IMR-90 (cell line): ENCODE measurements at regions not wholly inside any gene's neighbourhood (a gene's known extent, or its start where the extent isn't known, plus 50 kb on each side); places are given as distances from the start of the nearest gene placed in this dataset.

ENCODE experiments used
- ATAC-seq: fragments of 200-7000 bp; cut with Tn5 transposase; 2 replicates; pipeline ENCODE4 v1.9.1; 2020; ENCODE audit warnings: low read depth, mild to moderate bottlenecking, moderate library complexity
- BruUV-seq: library from RNA; stranded (reverse); fragments of 400-500 nt; replicated peaks from 2 replicates; lab custom pipeline; 2021; lab: Mats Ljungman, UMichigan
- CTCF ChIA-PET: fragments of 300-600 bp; formaldehyde crosslinking; extraction: SDS; loops from one replicate; lab custom pipeline; 2021; ENCODE audit warnings: antibody characterized with exemption; lab: Yijun Ruan, JAX
- POLR2A ChIA-PET: fragments of 300-600 bp; sonication (Branson Sonifier 250); formaldehyde crosslinking; loops from one replicate; lab custom pipeline; 2022; ENCODE audit warnings: antibody characterized with exemption; ENCODE audit not compliant: unreplicated experiment; lab: Charles Lee
- DNase-seq: peaks from one replicate; pipeline ENCODE4 v3.0.0; 2013
- H2AFZ ChIP-seq: replicated peaks from 2 replicates; pipeline ENCODE3; 2013; ENCODE audit warnings: low read length, mild to moderate bottlenecking; ENCODE audit not compliant: poor library complexity
- H2AK5ac ChIP-seq: 2 replicates; pipeline ENCODE4 v1.6.1; 2013; ENCODE audit warnings: low read depth, low read length, inconsistent platforms
- H2AK9ac ChIP-seq: replicated peaks from 2 replicates; pipeline ENCODE3; 2013; ENCODE audit warnings: mild to moderate bottlenecking, low read depth, low read length, moderate library complexity; ENCODE audit not compliant: poor library complexity
- H2BK120ac ChIP-seq: 2 replicates; pipeline ENCODE4 v1.6.1; 2013; ENCODE audit warnings: low read depth, low read length, inconsistent platforms
- H2BK15ac ChIP-seq: 3 replicates; pipeline ENCODE4 v1.6.1; 2013; ENCODE audit warnings: low read depth, low read length, inconsistent platforms
- H2BK20ac ChIP-seq: 2 replicates; pipeline ENCODE4 v1.6.1; 2013; ENCODE audit warnings: low read depth, mild to moderate bottlenecking, inconsistent platforms, low read length, moderate library complexity
- H2BK5ac ChIP-seq: 2 replicates; pipeline ENCODE4 v1.6.1; 2013; ENCODE audit warnings: mild to moderate bottlenecking, low read depth, low read length, inconsistent platforms; ENCODE audit not compliant: poor library complexity, severe bottlenecking
- H3K14ac ChIP-seq: replicated peaks from 2 replicates; pipeline ENCODE4 v1.6.1; 2013; ENCODE audit warnings: low read depth, low read length, inconsistent platforms
- H3K18ac ChIP-seq: 2 replicates; pipeline ENCODE4 v1.6.1; 2013; ENCODE audit warnings: low read depth, low read length, control low read depth
- H3K23ac ChIP-seq: 2 replicates; pipeline ENCODE4 v1.6.1; 2013; ENCODE audit warnings: low read depth, low read length, inconsistent platforms
- H3K27ac ChIP-seq: 2 replicates; pipeline ENCODE4 v1.5.1; 2013; ENCODE audit warnings: mild to moderate bottlenecking, control low read depth, low read length; ENCODE audit not compliant: insufficient read depth
- H3K27me3 ChIP-seq: 2 replicates; pipeline ENCODE4 v1.6.1; 2013; ENCODE audit warnings: low read length; ENCODE audit not compliant: control insufficient read depth, insufficient read depth
- H3K36me3 ChIP-seq: 2 replicates; pipeline ENCODE4 v1.6.1; 2013; ENCODE audit warnings: low read length, mixed read lengths; ENCODE audit not compliant: control insufficient read depth, insufficient read depth
- H3K4ac ChIP-seq: 2 replicates; pipeline ENCODE4 v1.6.1; 2013; ENCODE audit warnings: low read depth, low read length, inconsistent platforms
- H3K4me1 ChIP-seq: 2 replicates; pipeline ENCODE4 v1.6.1; 2013; ENCODE audit warnings: low read length, mixed read lengths; ENCODE audit not compliant: control insufficient read depth, insufficient read depth
- H3K4me2 ChIP-seq: 2 replicates; pipeline ENCODE4 v1.6.1; 2013; ENCODE audit warnings: low read depth, mild to moderate bottlenecking, control low read depth, low read length, moderate library complexity
- H3K4me3 ChIP-seq: 2 replicates; pipeline ENCODE4 v1.5.1; 2013; ENCODE audit warnings: low read depth, mild to moderate bottlenecking, control low read depth, low read length, moderate library complexity; ENCODE audit not compliant: insufficient read depth
- H3K56ac ChIP-seq: 2 replicates; pipeline ENCODE4 v1.6.1; 2013; ENCODE audit warnings: low read length, inconsistent platforms; ENCODE audit not compliant: insufficient read depth; ENCODE audit errors: extremely low read depth
- H3K79me1 ChIP-seq, 2 experiments: 2 replicates each; pipeline ENCODE4 v1.6.1; 2013; ENCODE audit warnings: low read length in 2 of 2, inconsistent platforms in 1 of 2, low read depth in 1 of 2
- H3K9ac ChIP-seq: 2 replicates; pipeline ENCODE4 v1.6.1; 2013; ENCODE audit warnings: low read depth, low read length, control low read depth
- H3K9me1 ChIP-seq: 2 replicates; pipeline ENCODE4 v1.6.1; 2013; ENCODE audit warnings: low read length, inconsistent platforms; ENCODE audit not compliant: insufficient read depth
- H3K9me3 ChIP-seq: 2 replicates; pipeline ENCODE4 v1.6.1; 2013; ENCODE audit warnings: low read length; ENCODE audit not compliant: control insufficient read depth, insufficient read depth
- H4K20me1 ChIP-seq: 2 replicates; pipeline ENCODE4 v1.6.1; 2013; ENCODE audit warnings: low read length, inconsistent platforms; ENCODE audit not compliant: insufficient read depth
- H4K5ac ChIP-seq: 2 replicates; pipeline ENCODE4 v1.6.1; 2013; ENCODE audit warnings: mild to moderate bottlenecking, low read depth, low read length, control low read depth
- H4K8ac ChIP-seq, 2 experiments: 2 replicates each; pipeline ENCODE4 v1.6.1; 2013; ENCODE audit warnings: low read depth in 2 of 2, low read length in 2 of 2, control low read depth in 1 of 2, inconsistent platforms in 1 of 2
- H4K91ac ChIP-seq: 2 replicates; pipeline ENCODE4 v1.6.1; 2013; ENCODE audit warnings: low read depth, low read length, inconsistent platforms; ENCODE audit not compliant: insufficient read depth
- CEBPB ChIP-seq: IDR thresholded peaks from 2 replicates; pipeline ENCODE4 v1.6.1; 2012; ENCODE audit warnings: low read depth, low read length, improper control_type of control experiment
- CTCF ChIP-seq: conservative IDR thresholded peaks from 2 replicates; pipeline ENCODE4 v1.5.1; 2012; ENCODE audit warnings: mild to moderate bottlenecking, low read depth, low read length, improper control_type of control experiment
- ELK1 ChIP-seq: fragments of 150-350 bp; IDR thresholded peaks from 2 replicates; pipeline ENCODE4 v1.6.1; 2016; ENCODE audit warnings: low read depth, mild to moderate bottlenecking, low read length, moderate library complexity, borderline replicate concordance
- MAFK ChIP-seq: IDR thresholded peaks from 2 replicates; pipeline ENCODE4 v1.6.1; 2012; ENCODE audit warnings: low read depth, low read length, improper control_type of control experiment
- MAZ ChIP-seq: IDR thresholded peaks from 2 replicates; pipeline ENCODE4 v1.6.1; 2012; ENCODE audit warnings: low read depth, mild to moderate bottlenecking, low read length, improper control_type of control experiment, moderate library complexity, borderline replicate concordance
- MXI1 ChIP-seq: IDR thresholded peaks from 2 replicates; pipeline ENCODE4 v1.6.1; 2012; ENCODE audit warnings: low read depth, mild to moderate bottlenecking, low read length, moderate library complexity, borderline replicate concordance
- NFE2L2 ChIP-seq: fragments of 150-350 bp; IDR thresholded peaks from 2 replicates; pipeline ENCODE4 v1.6.1; 2016; ENCODE audit warnings: low read depth, mild to moderate bottlenecking, low read length
- RAD21 ChIP-seq: IDR thresholded peaks from 2 replicates; pipeline ENCODE4 v1.6.1; 2012; ENCODE audit warnings: low read length, improper control_type of control experiment
- USF2 ChIP-seq: fragments of 150-350 bp; IDR thresholded peaks from 2 replicates; pipeline ENCODE4 v1.6.1; 2017; ENCODE audit warnings: mild to moderate bottlenecking, antibody characterized with exemption, low read length, low read depth
- WGBS, 2 experiments: methylation state at CpG; one replicate each; pipeline versions ENCODE4 v1.1.5 to v1.1.7; 2013; ENCODE audit warnings: missing lambda C conversion rate in 2 of 2; ENCODE audit not compliant: insufficient read length in 1 of 2; ENCODE audit errors: extremely low coverage in 2 of 2; 5-methylcytosine and 5-hydroxymethylcytosine counted together
- dilution Hi-C: fragments of 300-500 bp; cut with HindIII; formaldehyde crosslinking; loops from one replicate; pipeline ENCODE4 v1.14.3; 2018; ENCODE audit warnings: low sequenced_read_pairs; ENCODE audit not compliant: unreplicated experiment
- in situ Hi-C: fragments of 300-500 bp; cut with MboI; formaldehyde crosslinking; loops from 3 replicates; pipeline ENCODE4 v1.14.3; 2019; ENCODE audit warnings: low sequenced_read_pairs, inconsistent platforms, mixed read lengths
- intact Hi-C: fragments of 100-400 bp; cut with micrococcal nuclease; formaldehyde crosslinking; loops from 2 replicates; pipeline ENCODE4 v1.10.0; 2022

- TF ChIP-seq CTCF = peak; percentile 29; the same call in 1 of the 2 replicates
- TF ChIP-seq NFE2L2 = no peak
- TF ChIP-seq MXI1 = no peak
- TF ChIP-seq MAFK = no peak
- no peak for TF ChIP-seq RAD21
- no peak for TF ChIP-seq CEBPB
- no peak for TF ChIP-seq ELK1
- no peak for TF ChIP-seq USF2
- TF ChIP-seq MAZ = no peak
- no peak overlapping the region for H4K5ac ChIP-seq
- ChIA-PET CTCF (interaction anchor here (0.8 kb wide), 1 partner anchor 178 kb away, joined by 3 read pairs; no protein-coding TSS in a partner anchor), POLR2A (no interaction called here)
- ATAC-seq (no peak), DNase-seq (no peak)
- H3K4ac ChIP-seq = no peak overlapping the region
- H4K91ac ChIP-seq = no peak overlapping the region
- no peak overlapping the region for H2BK20ac ChIP-seq
- H3K79me1 ChIP-seq = no peaks in the 10 kb centered on the region
- H3K23ac ChIP-seq = no peak overlapping the region
- H2BK15ac ChIP-seq = no peak overlapping the region
- intact Hi-C loops (no loop called here), dilution Hi-C loops (no loop called here), in situ Hi-C loops (no loop called here)
- BruUV-seq = no TSS peak
- H2AFZ ChIP-seq = no peak overlapping the region
- H3K4me2 ChIP-seq = no peak overlapping the region
- no CpG with 5 or more reads among the region's 6 CpGs for WGBS, 2 experiments
- no peak overlapping the region for H3K9ac ChIP-seq
- no peak overlapping the region for H2AK9ac ChIP-seq
- no peaks in the 10 kb centered on the region for H4K20me1 ChIP-seq
- H4K8ac ChIP-seq = no peak overlapping the region
- H3K4me3 ChIP-seq = no peak overlapping the region
- no peak overlapping the region for H3K56ac ChIP-seq
- H3K36me3 ChIP-seq = no peaks in the 10 kb centered on the region
- H2BK5ac ChIP-seq = no peak overlapping the region
- H3K27ac ChIP-seq = no peak overlapping the region
- no peak overlapping the region for H2AK5ac ChIP-seq
- H3K9me1 ChIP-seq = no peaks in the 10 kb centered on the region
- H3K9me3 ChIP-seq = no peaks in the 10 kb centered on the region
- no peaks in the 10 kb centered on the region for H3K4me1 ChIP-seq
- H3K27me3 ChIP-seq = no peaks in the 10 kb centered on the region
- H2BK120ac ChIP-seq = no peak overlapping the region
- no peak overlapping the region for H3K14ac ChIP-seq
- no peak overlapping the region for H3K18ac ChIP-seq
These were observed 1135.7 kb downstream of the IGSF11 start for GRCh38 chr3:117898722-117899522.
